OCI-LY7 (cell line): ENCODE measurements at regions not wholly inside any gene's neighbourhood (a gene's known extent, or its start where the extent isn't known, plus 50 kb on each side); places are given as distances from the start of the nearest gene placed in this dataset.

Source experiments
- BruUV-seq: library from RNA; stranded (reverse); fragments of 400-500 nt; replicated peaks from 2 replicates; lab custom pipeline; 2021; lab: Mats Ljungman, UMichigan
- CTCF ChIA-PET: fragments of 300-600 bp; sonication (Branson Sonifier 250); formaldehyde crosslinking; loops from one replicate; lab custom pipeline; 2022; ENCODE audit warnings: antibody characterized with exemption; ENCODE audit not compliant: unreplicated experiment; lab: Charles Lee
- POLR2A ChIA-PET: fragments of 300-600 bp; sonication (Branson Sonifier 250); formaldehyde crosslinking; loops from one replicate; lab custom pipeline; 2022; ENCODE audit warnings: antibody characterized with exemption; lab: Charles Lee
- DNase-seq: peaks from one replicate; pipeline ENCODE4 v3.0.0-alpha.2; 2015; ENCODE audit warnings: low spot score
- H2AFZ ChIP-seq: fragments of 200-600 bp; sonication (generic), shearing (Covaris generic); 2 replicates; pipeline ENCODE4 v1.6.1; 2014; ENCODE audit warnings: mild to moderate bottlenecking, antibody characterized with exemption, low read length, moderate library complexity
- H3K27ac ChIP-seq: fragments of 200-600 bp; sonication (generic); 2 replicates; pipeline ENCODE4 v1.5.1; 2014; ENCODE audit warnings: mixed run types, low read depth, mild to moderate bottlenecking, moderate library complexity, low read length, inconsistent platforms; ENCODE audit not compliant: poor library complexity, severe bottlenecking
- H3K36me3 ChIP-seq: fragments of 200-600 bp; sonication (generic); 2 replicates; pipeline ENCODE4 v1.6.1; 2014; ENCODE audit warnings: mild to moderate bottlenecking, antibody characterized with exemption, low read length, moderate library complexity, mixed read lengths; ENCODE audit not compliant: insufficient read depth
- H3K4me1 ChIP-seq: fragments of 200-600 bp; sonication (generic); 2 replicates; pipeline ENCODE4 v1.5.1; 2014; ENCODE audit warnings: mild to moderate bottlenecking, low read length; ENCODE audit not compliant: insufficient read depth, poor library complexity, severe bottlenecking
- H3K4me2 ChIP-seq: fragments of 200-600 bp; sonication (generic); 2 replicates; pipeline ENCODE4 v1.6.1; 2014; ENCODE audit warnings: mild to moderate bottlenecking, low read length
- H3K4me3 ChIP-seq: fragments of 200-600 bp; sonication (generic); 2 replicates; pipeline ENCODE4 v1.5.1; 2014; ENCODE audit warnings: mild to moderate bottlenecking, low read depth, low read length; ENCODE audit not compliant: poor library complexity, severe bottlenecking
- H3K79me2 ChIP-seq: fragments of 200-600 bp; sonication (generic); 2 replicates; pipeline ENCODE4 v1.6.1; 2016; ENCODE audit warnings: low read depth, mild to moderate bottlenecking, low read length, moderate library complexity, mixed read lengths; ENCODE audit not compliant: insufficient read depth
- H3K9me2 ChIP-seq: fragments of 200-600 bp; sonication (generic); 2 replicates; pipeline ENCODE4 v1.6.1; 2016; ENCODE audit warnings: mild to moderate bottlenecking, low read length, mixed read lengths; ENCODE audit not compliant: insufficient read depth
- H3K9me3 ChIP-seq: fragments of 200-600 bp; sonication (generic); 2 replicates; pipeline ENCODE4 v1.6.1; 2014; ENCODE audit warnings: mild to moderate bottlenecking, mixed run types, low read length, mixed read lengths
- H4K20me1 ChIP-seq: fragments of 200-600 bp; sonication (generic); 2 replicates; pipeline ENCODE4 v1.6.1; 2014; ENCODE audit warnings: mild to moderate bottlenecking, antibody characterized with exemption, low read length, moderate library complexity, mixed read lengths; ENCODE audit not compliant: insufficient read depth
- EZH2phosphoT487 ChIP-seq: fragments of 200-600 bp; sonication (generic); IDR thresholded peaks from 2 replicates; pipeline ENCODE4 v1.6.1; 2018; ENCODE audit warnings: low read depth, borderline replicate concordance, mild to moderate bottlenecking, mixed run types, antibody characterized with exemption, low read length, moderate library complexity, mixed read lengths
- intact Hi-C: fragments of 100-400 bp; cut with micrococcal nuclease; formaldehyde crosslinking; loops from one replicate; pipeline ENCODE4 v1.10.0; 2022; ENCODE audit not compliant: unreplicated experiment
- TF ChIP-seq, protein P1 (sequence below): fragments of 200-600 bp; sonication (generic); conservative IDR thresholded peaks from 2 replicates; pipeline ENCODE4 v1.5.1; 2014; ENCODE audit warnings: mild to moderate bottlenecking, antibody characterized with exemption, low read length, moderate library complexity, mixed read lengths

DNA sequence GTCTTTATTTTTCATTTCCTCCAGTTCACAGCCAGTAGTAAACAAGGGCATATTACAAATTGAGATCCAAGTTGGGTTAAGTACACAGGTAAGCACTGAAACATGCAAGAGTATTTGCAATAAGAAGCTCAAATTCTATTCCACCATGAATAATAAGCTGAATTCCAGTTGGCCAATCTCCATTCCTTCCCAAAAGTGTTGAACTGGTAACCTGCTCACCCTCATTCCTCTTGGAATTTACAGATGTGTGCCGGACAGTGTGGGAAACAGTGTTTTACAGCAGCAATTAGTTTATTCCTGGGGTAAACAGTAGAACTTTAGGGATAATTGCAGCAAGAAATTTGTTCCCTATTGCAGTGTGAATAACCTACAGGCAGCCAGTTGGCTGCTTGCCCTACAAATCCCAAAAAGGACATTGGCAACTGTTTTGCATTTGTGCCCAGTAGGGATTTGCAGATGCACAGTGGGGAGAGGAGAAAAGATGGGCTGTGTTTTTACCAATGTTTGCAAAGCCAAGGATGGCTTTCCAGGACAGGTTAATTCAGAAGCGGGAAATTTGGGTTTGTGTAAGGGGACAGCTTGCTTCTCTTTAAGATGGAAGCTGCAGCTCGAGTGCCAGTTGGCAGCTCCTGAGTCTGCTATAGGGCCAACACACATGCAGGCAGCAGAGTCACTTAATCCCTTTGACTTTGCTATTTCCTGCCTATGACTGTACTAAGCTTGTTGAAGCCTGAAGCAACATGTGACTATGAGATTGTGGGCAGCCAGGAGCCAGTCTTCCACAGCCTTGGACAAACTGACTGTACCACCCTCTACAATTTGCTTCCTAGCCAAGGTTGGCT lies 318.9 kb downstream of the MAP2K6 start:
- TF ChIP-seq, protein P1, sequence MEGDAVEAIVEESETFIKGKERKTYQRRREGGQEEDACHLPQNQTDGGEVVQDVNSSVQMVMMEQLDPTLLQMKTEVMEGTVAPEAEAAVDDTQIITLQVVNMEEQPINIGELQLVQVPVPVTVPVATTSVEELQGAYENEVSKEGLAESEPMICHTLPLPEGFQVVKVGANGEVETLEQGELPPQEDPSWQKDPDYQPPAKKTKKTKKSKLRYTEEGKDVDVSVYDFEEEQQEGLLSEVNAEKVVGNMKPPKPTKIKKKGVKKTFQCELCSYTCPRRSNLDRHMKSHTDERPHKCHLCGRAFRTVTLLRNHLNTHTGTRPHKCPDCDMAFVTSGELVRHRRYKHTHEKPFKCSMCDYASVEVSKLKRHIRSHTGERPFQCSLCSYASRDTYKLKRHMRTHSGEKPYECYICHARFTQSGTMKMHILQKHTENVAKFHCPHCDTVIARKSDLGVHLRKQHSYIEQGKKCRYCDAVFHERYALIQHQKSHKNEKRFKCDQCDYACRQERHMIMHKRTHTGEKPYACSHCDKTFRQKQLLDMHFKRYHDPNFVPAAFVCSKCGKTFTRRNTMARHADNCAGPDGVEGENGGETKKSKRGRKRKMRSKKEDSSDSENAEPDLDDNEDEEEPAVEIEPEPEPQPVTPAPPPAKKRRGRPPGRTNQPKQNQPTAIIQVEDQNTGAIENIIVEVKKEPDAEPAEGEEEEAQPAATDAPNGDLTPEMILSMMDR: no peak
- no peak for TF ChIP-seq EZH2phosphoT487
- Histone ChIP-seq H3K4me1 (no peaks in the 10 kb centered on the region), H3K36me3 (no peaks in the 10 kb centered on the region), H4K20me1 (no peaks in the 10 kb centered on the region), H3K4me2 (no peak overlapping the region), H3K9me3 (no peaks in the 10 kb centered on the region), H2AFZ (no peak overlapping the region), H3K27ac (no peak overlapping the region), H3K9me2 (no peaks in the 10 kb centered on the region), H3K79me2 (no peaks in the 10 kb centered on the region), H3K4me3 (no peak overlapping the region)
- DNase-seq: peak; percentile 30
- ChIA-PET CTCF (no interaction called here), POLR2A (interaction anchor here (0.6 to 1.5 kb wide), 5 partner anchors 15 to 97 kb away, joined by 3 to 10 read pairs (median 4); no protein-coding TSS in a partner anchor)
- intact Hi-C loops: no loop called here
- no TSS peak for BruUV-seq

DNA sequence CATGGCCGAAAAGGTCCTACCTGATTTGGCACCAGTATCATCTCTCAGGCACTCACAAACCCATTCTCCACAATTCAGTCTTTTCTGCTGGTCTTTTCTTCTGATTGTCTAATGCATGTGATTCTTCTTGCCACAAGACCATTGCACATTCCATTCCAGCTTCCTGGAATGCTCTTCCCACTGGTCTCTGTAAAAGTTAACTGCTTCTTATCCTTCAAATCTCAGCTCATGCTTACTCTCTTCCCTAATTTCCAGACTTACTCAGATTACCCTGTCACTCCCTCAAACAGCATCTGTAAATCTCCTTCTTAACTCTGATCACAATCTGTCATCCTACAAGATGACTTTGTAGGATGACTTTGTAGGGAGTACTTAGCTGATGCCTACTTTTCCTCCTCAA lies 320.2 kb downstream of the MAP2K6 start:
- BruUV-seq: no TSS peak
- ChIA-PET POLR2A (no interaction called here), CTCF (no interaction called here)
- Histone ChIP-seq H3K79me2 (no peaks in the 10 kb centered on the region), H3K4me3 (no peak overlapping the region), H3K36me3 (no peaks in the 10 kb centered on the region), H3K9me3 (no peaks in the 10 kb centered on the region), H3K9me2 (no peaks in the 10 kb centered on the region), H3K4me1 (no peaks in the 10 kb centered on the region), H3K27ac (no peak overlapping the region), H2AFZ (no peak overlapping the region), H4K20me1 (no peaks in the 10 kb centered on the region), H3K4me2 (no peak overlapping the region)
- intact Hi-C loops: no loop called here
- TF ChIP-seq, protein P1: no peak
- TF ChIP-seq EZH2phosphoT487: no peak
- DNase-seq: no peak

DNA sequence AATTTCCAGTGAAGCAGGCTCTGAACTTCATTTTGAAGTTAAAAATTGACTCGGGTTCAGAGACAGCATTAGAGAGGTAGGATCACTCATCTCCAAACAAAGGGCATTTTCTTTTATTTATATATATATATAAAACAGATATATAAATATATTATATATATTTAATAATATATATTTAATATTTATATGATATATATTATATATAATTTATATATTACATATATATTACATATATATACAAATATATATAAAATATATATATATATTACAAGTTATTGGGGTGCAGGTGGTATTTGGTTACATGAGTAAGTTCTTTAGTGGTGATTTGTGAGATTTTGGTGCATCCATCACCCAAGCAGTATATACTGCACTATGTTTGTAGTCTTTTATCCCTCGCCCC lies 320.8 kb downstream of the MAP2K6 start:
- Histone ChIP-seq H4K20me1 (no peaks in the 10 kb centered on the region), H3K4me3 (no peak overlapping the region), H3K36me3 (no peaks in the 10 kb centered on the region), H3K9me2 (no peaks in the 10 kb centered on the region), H3K4me2 (no peak overlapping the region), H3K27ac (no peak overlapping the region), H3K4me1 (no peaks in the 10 kb centered on the region), H3K9me3 (no peaks in the 10 kb centered on the region), H3K79me2 (no peaks in the 10 kb centered on the region), H2AFZ (no peak overlapping the region)
- TF ChIP-seq, protein P1: no peak
- no peak for TF ChIP-seq EZH2phosphoT487
- ChIA-PET POLR2A (no interaction called here), CTCF (no interaction called here)
- intact Hi-C loops: no loop called here
- BruUV-seq: no TSS peak
- no peak for DNase-seq
